ENCODE measurements at regions not wholly inside any gene's neighbourhood (a gene's known extent, or its start where the extent isn't known, plus 50 kb on each side); places are given as distances from the start of the nearest gene placed in this dataset.

- DNase-seq: no peak
Observed at GRCh38 chr5:54619731-54620130, 102.2 kb downstream of the SNX18 start.

GRCh38 chr5:54616518-54617220 lies 99.1 kb downstream of the SNX18 start:
- DNase-seq: no peak

- no peak for DNase-seq
Observed at GRCh38 chr5:54616031-54616430, 98.5 kb downstream of the SNX18 start.

DNA sequence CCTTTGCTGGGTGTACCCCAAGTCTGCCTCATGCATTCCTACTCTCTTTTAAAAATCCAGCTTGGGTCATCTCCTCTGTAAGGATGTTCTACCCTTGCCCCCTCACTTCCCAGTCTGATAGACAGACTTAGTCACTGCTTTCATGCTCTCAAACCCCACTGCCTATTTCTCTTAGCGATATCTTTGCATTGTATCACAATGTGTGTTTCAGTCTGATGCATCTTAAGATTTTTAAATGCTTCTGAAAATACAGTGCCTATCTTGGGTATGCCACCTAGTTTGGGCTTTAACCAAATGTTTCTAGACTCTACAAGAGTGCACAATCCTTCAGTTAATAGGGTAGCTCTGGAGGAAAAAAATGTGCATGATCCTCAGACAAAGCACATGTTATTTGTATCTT lies 97.8 kb downstream of the SNX18 start:
- DNase-seq: no peak

DNA sequence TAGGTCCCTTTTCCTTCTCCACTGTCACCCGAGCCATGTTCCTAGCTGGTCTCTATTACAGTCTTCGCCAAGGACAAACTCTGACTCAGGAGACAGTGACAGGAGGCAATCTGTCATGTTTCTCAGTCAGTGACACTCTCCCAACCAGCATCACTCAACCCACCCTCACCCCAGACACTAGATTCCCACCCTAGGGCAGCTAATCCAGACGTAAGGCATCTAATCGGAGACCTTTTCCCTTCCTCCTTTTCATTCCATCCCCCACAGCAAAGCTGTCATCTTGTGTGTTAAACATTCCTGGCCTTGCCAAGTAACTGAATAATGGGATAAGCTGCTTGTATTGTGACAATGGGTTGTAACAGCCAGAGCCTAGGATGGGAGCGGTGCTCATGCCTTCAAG lies 95.2 kb downstream of the SNX18 start:
- DNase-seq: no peak

DNA sequence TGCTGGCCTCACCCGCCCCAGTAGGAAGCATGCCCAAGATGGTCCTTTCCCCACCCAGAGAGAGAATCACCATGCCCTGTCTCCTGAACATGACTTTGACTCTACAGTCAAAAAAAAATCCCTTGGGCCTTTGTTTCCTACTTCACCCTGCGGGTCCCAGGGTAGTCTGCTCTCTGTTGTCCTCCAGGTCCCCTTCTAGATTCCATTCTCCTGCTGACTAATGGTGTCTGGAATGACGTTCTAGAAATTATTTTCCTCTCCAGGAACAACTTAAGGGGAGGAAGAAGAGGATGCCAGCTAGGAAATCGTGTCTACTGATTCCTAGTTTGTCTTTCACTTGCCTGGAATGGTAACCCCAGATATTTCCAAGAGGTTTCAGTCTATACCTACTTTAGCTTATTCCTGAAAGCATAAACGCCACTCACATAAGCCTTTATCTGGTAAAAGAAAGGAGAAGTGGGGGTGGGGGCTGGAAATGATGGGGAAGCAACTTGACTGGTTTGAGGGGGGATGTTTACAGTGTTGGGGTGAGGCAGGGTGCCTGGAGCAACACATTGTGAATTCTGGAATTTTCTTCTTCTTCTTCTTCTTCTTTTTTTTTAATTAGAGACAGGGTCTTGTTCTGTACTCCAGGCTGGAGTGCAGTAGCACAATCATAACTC lies 93.9 kb downstream of the SNX18 start:
- no peak for DNase-seq

DNA sequence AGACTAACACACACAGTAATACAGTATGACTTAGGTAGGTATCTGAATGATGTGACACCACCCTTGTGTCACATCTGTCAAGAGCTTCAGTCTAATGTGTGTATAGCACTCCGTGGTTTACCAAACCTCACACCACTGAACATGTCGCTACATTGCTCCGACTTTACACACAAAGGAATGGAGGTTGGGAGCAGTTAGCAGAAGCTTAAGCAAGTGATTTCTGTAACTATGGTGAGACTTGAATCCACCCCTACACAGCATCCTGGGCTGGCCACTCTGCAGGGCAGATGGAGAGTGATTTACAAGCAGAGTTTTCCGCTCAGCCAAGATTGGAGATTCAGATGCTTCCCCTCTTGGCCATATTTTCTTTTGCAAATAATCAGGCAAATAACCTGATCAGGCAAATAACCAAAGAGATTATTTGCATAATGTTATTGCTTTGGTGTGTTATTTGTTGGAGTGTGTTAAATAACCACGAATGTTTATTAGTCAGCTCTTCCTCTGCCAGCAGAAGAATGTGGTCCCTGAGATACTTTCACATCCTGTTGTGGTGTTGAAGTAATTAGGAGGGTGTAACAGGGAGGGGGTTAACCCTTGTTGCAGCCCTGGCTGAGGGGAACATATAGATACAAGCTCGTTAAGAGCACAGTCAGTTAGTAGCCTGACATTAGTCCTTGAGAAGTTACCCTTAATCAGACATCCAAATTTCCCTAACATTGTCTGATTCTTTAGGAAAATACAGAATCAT lies 92.8 kb downstream of the SNX18 start:
- no peak for DNase-seq

DNA sequence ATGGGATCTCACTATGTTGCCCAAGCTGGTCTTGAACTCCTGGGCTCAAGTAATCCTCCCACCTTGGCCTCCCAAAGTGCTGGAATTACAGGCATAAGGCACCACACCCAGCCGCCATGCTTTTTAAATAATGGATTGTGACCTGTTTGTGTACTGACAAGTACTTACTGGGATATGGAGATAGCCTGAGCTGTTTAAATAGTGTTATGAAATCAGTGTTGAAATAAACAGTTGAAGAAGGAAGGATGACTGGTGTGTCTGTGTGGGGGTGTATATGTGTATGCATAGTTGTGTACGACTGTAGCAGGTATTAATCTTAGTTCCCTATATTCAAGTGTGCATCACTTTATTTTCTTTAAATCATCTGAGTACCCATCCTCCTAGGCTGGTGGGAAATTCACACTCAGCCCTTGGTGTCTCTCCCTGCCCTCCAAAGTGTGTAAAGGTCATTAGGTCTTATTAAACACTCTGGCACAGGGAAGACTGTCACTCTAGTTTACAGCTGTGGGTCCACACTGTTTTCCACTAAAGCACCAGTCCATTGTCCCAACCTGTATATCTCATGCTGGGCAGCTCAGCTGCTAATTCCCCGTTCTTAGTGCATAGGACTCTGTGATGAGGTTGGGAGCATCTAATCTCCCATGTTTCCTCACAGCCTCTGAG lies 91.0 kb downstream of the SNX18 start:
- DNase-seq: no peak

GRCh38 chr5:54607006-54607405 lies 89.4 kb downstream of the SNX18 start:
- DNase-seq: no peak

DNA sequence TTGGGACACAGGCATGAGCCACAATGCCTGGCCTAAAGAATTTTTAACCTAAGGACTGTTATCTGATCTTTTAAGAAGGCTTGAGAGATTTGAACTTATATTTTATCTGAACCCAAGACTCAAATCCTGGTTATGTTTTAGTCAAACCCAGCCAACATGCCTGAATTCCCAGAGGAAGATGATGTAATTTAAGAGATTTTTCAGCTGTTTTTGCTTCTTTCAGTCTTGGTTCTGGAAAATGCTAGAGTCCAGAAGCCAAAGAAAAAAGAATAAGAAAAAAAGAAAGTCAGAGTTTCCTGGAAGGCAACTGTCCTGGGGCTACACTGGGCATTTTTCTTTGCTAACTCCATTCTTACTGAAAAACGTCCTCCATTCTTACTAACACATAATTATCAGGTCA lies 85.8 kb downstream of the SNX18 start:
- DNase-seq: no peak

- DNase-seq: no peak
Observed at GRCh38 chr5:54602475-54602874, 84.9 kb downstream of the SNX18 start.

DNA sequence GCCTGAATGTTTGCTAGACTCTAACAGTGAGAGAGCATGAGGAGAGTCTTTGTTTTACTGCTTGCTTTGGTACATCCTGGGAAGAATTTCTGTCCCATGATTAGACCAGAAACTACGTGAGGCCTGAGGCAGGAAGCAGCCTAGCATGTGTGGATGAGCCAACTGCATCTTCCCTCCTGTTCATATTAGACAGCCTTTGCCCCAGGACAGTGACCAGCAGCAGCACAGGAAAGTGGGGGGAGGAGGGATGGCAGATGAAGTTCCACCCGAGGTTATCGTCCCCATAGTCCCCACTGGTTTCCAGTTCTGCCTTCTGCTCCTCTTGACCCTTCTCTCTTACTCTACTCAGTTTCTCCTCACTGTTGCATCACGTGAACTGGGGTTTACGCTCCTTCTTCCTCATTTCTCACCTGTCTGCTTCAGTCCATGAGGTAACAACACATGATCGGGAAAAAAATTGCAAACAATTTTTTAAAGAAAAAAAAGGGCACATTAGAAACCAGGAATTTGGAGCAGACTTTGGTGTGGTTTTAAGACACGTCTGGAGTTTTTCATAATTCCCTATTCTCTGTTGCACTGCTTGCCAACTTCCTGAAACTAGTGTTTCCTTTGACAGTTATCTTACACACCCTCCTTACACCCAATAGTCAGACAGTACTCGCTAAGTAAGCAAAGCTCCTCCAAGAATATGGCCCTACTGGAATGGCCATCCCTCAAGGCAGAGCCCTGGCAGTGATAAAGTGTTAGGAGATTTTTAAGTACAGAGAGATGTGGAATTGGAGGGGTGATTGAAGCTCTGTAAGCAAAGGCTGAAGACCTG lies 84.1 kb downstream of the SNX18 start:
- no peak for DNase-seq
